ENCODE measurements at regions not wholly inside any gene's neighbourhood (a gene's known extent, or its start where the extent isn't known, plus 50 kb on each side); places are given as distances from the start of the nearest gene placed in this dataset.

GRCh38 chrX:64782923-64783322, 193.3 kb downstream of the ZC4H2 start:
- TF ChIP-seq, protein P1, sequence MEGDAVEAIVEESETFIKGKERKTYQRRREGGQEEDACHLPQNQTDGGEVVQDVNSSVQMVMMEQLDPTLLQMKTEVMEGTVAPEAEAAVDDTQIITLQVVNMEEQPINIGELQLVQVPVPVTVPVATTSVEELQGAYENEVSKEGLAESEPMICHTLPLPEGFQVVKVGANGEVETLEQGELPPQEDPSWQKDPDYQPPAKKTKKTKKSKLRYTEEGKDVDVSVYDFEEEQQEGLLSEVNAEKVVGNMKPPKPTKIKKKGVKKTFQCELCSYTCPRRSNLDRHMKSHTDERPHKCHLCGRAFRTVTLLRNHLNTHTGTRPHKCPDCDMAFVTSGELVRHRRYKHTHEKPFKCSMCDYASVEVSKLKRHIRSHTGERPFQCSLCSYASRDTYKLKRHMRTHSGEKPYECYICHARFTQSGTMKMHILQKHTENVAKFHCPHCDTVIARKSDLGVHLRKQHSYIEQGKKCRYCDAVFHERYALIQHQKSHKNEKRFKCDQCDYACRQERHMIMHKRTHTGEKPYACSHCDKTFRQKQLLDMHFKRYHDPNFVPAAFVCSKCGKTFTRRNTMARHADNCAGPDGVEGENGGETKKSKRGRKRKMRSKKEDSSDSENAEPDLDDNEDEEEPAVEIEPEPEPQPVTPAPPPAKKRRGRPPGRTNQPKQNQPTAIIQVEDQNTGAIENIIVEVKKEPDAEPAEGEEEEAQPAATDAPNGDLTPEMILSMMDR (IDR thresholded peaks at IDR 0.05; ENCODE audit: low read depth, low read length): no peak
- TF ChIP-seq POLR2A (IDR thresholded peaks at IDR 0.05; ENCODE audit: extremely low read depth, insufficient read length) (no peak), MYC (IDR thresholded peaks at IDR 0.05; ENCODE audit: low read depth, low read length) (no peak)

Measured in NB4 (cell line).